Fibroblast of gingiva (primary cell): ENCODE measurements at regions not wholly inside any gene's neighbourhood (a gene's known extent, or its start where the extent isn't known, plus 50 kb on each side); places are given as distances from the start of the nearest gene placed in this dataset.

Experiments used
- DNase-seq: peaks from one replicate; pipeline ENCODE4 v3.0.0-alpha.2; 2011; ENCODE audit warnings: low read depth

DNA sequence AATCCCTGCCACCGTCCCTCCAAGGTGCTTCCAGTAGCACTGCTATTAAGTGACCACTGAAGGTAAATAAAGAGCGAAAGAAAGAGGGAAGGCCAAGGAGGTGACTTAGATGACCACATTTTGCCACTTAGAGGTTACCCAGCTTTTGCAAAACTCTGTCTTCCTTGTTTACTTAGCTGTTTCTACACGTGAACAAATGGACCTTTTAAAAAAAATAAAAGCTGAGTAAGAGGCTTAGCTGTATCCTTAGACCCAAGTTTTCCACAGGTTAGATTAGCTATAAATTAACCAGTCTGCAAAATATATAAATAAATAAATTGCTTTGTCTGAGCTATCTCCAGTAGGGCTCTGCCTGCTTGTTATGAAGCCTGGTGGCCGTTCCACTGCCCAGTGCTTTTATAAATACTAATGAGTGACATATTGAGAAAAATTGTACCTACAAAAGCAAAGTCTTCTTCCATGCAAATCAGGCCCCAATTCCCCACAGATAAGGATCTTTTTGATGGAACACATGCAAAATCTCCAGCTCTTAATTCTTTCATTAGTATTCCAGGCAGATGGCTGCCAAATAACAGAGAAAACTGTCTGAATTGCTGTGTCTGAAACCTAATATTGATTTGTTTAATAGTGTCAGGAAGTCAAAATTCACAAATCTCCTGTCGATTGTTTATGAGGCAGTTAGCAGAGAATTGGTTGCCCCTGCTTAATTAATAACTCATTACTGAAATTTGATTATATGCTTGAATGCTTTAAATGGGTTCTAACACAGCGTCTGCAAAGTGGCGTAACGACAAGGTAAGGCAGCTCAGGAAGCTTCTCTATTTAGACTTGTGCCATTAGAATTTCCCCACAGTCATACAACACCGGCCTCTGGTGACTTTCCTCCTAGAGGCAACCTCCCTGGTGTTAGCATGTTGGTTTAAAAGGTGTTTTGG, 176.7 kb downstream of the EMX2 start:
- DNase-seq = no peak

GRCh38 chr10:117720931-117721835, 178.6 kb downstream of the EMX2 start:
- no peak for DNase-seq

DNA sequence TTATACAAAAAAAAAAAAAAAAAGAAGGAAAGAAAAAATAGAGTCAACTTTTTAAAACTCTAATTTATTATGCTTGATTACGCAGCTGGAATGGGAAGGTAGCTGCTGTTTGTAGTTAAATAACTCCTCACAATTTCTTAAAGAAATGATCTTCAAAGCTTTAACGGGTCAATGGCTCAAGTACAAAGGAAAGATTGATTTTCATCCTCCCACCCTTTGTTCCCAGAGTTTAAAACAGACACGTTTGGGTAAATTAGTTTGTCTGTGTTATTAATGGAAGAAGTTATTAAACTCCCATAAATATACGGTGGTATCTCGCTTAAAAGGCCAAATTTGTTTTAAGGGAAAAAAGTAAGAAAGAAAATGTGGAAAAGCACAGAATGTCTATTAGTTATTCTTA, 179.3 kb downstream of the EMX2 start:
- DNase-seq = no peak

DNA sequence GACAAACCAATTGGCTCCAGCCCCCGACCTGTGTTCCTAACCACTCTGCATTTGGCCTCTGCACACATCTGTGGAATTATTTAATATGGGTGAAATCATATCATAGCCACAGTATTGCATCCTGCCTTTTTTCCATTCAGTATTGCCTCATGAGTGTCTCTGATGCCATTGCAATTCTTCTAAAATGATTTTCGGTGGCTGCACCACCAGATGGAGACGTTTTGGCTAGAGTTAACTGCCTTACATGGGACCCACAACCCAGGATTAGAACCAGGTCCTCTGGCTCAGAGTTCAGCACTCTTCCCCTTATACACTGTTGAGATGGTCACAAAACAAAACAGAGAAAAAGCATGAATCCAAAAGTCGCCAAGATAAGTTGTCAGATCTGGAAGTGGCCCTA, 180.8 kb downstream of the EMX2 start:
- DNase-seq = no peak

DNA sequence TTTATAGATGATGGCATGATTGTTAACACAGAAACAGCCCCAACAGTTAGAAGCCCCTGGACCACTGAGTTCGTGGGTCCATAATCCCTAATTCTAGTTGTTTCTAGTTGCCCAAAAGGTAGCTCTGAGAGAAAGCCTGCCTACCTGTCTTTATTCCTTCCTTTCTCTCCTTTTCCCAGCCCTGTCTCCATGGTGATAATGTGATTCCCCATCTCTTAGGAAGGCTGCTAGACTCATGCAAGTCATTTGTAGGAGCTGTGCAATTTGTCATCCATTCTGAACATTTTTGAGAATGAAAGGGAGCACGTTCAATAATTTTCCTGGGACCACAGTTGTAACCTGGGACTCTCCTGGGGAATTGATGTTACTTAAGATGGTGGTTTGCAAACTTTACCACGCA, 183.4 kb downstream of the EMX2 start:
- DNase-seq = no peak

DNA sequence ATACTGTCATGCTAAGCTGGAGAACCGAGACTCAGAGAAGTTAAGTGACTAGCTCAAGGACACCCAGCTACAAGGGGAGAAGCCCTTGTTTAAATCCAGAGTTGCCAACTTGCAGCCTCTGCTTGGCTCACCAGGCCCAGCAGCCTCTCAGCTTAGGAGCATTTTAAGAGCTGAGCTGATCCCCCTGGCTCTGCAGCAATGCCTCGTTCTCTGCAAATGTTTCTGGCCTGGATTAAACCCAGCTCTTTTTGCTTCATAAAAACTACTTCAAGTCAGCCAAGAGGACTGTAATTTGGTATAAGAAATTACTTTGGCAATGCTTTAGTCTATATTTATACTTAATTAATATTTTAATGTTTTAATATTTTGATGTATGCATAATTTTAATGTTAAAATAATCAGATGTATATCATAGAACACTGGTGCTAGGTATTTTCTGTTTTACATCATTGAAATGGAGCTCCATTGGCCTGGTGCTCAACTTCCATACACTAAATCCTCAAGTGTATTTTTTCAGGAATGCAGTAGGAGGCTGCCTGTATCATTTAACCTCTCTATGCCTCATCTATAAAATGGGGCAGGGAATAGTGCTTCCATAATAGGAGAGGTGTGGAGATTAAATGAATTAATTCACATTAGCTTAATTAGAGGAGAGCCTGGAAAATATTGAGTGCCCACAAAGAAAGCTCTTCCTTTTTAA, 184.2 kb downstream of the EMX2 start:
- no peak for DNase-seq

GRCh38 chr10:117727421-117727820, 184.9 kb downstream of the EMX2 start:
- no peak for DNase-seq

GRCh38 chr10:117728087-117728486, 185.5 kb downstream of the EMX2 start:
- no peak for DNase-seq

GRCh38 chr10:117729156-117729555, 186.6 kb downstream of the EMX2 start:
- DNase-seq = no peak

DNA sequence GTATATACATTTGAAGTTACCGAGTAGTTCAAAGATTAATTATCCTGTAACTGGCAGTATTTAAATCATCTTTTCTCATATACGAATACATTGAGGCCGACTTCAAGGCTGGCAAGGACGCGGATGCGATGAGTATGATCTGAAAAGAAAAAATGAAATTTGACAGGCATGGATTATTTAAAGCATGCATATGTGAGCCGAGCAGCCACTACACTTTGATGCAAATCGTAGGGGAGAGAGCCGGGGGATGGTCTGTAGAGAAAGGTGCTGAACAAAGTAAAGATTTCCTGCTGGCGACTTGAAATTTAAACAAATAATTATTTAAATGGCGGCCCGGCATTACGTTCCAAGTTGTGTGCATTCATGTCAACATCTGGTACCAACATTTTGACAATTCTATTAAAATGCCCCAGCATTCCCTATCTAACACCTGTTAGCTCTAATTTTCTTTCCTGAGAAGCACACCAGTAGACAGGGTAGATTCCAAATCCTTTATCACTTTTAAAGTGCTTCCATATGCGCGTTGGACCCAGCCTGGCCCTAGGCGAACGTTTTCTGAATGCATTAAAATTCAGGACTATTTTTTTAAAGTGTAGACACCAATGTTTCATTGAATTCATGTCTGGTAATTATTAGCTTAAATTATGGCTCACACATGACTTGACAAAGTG, 188.7 kb downstream of the EMX2 start:
- no peak for DNase-seq

- DNase-seq = no peak
Measured at GRCh38 chr10:117734731-117735405, 192.3 kb downstream of the EMX2 start.

- no peak for DNase-seq
Measured at GRCh38 chr10:117736655-117737054, 194.1 kb downstream of the EMX2 start.

DNA sequence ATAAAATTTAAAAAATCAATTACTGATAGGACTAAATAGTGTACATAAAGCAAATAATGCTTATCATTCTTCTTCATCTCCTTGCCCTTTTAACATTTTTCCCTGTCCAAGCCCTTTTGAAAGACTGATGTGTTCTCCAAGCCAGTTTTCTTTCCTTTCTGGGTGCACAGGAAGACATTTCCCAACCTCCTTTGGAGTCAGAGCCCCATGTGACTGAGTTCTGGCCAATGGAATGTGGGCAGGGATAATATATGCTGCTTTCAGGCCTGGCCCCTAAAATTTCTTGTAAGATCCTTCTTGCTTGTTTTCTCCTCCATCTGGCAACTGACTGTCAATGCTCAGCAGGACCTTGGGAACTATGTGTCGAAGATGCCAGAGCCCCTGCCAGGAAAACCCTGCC, 197.5 kb downstream of the EMX2 start:
- no peak for DNase-seq

DNA sequence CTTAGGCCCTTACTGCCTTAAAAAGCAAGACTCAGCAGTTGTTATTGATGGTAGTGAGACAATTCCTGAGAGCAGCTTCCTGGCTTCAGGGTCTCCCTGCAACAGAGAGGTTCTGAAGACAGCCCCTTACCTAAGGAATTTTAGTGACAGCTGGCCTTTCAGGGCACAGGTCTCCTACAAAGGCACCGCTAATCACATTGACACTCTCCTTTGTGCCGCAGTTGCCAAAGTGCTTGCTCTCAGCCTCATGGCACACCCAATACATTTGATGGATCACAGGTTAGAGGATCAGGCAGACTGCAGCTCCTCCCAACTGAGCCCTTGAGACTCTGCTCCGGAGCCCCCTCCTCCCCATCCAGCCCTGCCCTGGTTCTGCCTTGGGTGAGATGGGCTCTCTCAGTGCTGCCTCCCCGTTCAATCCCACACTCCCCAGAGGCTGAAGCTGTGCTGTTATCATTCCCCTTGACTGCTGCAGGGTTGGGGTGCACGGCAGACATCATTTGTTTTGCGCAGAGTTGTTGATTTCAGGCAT, 198.2 kb downstream of the EMX2 start:
- no peak for DNase-seq

- DNase-seq = no peak
Measured at GRCh38 chr10:117741524-117741923, 199.0 kb downstream of the EMX2 start.

GRCh38 chr10:117743509-117743908, 201.0 kb downstream of the EMX2 start:
- DNase-seq = no peak

GRCh38 chr10:117745301-117745700, 202.8 kb downstream of the EMX2 start:
- DNase-seq = no peak

- DNase-seq = no peak
Measured at GRCh38 chr10:117746541-117747448, 204.2 kb downstream of the EMX2 start.

DNA sequence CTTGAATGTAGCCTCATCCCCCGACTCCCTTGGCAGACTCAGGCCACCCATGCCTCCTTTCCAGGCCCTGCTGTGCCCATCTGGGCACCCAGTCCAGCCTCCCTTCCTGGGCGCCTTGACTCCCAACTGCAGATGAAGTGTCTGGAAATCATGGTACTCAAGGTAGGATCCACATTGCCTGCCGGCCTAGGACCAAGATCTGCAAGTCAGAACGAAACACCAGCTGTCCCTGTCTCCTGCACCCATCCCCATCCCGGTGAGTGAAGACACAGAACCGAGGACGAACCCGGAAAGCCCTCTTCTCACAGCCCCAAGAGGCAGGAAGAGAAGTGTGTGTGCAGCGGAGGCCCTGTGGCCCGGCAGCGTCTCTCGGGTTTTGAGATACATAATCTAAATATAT, 205.1 kb downstream of the EMX2 start:
- DNase-seq = no peak

- DNase-seq = no peak
Measured at GRCh38 chr10:117748058-117748457, 205.5 kb downstream of the EMX2 start.
